Fibroblast of lung (primary cell): ENCODE measurements at regions not wholly inside any gene's neighbourhood (a gene's known extent, or its start where the extent isn't known, plus 50 kb on each side); places are given as distances from the start of the nearest gene placed in this dataset.
"Not testable (repeated sequence)": the region's sequence is repeated elsewhere in the genome, so short reads cannot be mapped to it uniquely, and the experiment has no call there.

ENCODE experiments used
- DNase-seq, 2 donors: peaks; one replicate each; pipeline versions ENCODE4 v3.0.0 to v3.0.0-alpha.2; 2010; ENCODE audit warnings: low read depth in 2 of 2
- H2AFZ ChIP-seq: 2 replicates; pipeline ENCODE4 v1.5.1; 2012; ENCODE audit warnings: low read length, control low read depth, inconsistent platforms
- H3K27ac ChIP-seq: 2 replicates; pipeline ENCODE4 v1.5.1; 2011; ENCODE audit warnings: low read length, control low read depth; ENCODE audit not compliant: insufficient read depth
- H3K27me3 ChIP-seq: 2 replicates; pipeline ENCODE4 v1.5.1; 2011; ENCODE audit warnings: mild to moderate bottlenecking, low read length; ENCODE audit not compliant: control insufficient read depth, insufficient read depth
- H3K36me3 ChIP-seq: 2 replicates; pipeline ENCODE4 v1.5.1; 2011; ENCODE audit warnings: low read length; ENCODE audit not compliant: control insufficient read depth, insufficient read depth
- H3K4me1 ChIP-seq: 2 replicates; pipeline ENCODE4 v1.5.1; 2011; ENCODE audit warnings: low read length; ENCODE audit not compliant: control insufficient read depth, insufficient read depth; ENCODE audit errors: extremely low read depth
- H3K4me2 ChIP-seq: 2 replicates; pipeline ENCODE4 v1.5.1; 2011; ENCODE audit warnings: low read length, control low read depth; ENCODE audit not compliant: insufficient read depth; ENCODE audit errors: extremely low read depth
- H3K4me3 ChIP-seq, 4 experiments: fragments of 200-600 bp in 1 of 4; sonication (generic) in 1 of 4; replicated peaks in 1 of 4; 2 replicates each; pipeline ENCODE4 v1.5.1; 2011 to 2016; ENCODE audit warnings: low read length in 4 of 4, low read depth in 3 of 4, mild to moderate bottlenecking in 3 of 4, control low read depth in 2 of 4, inconsistent platforms in 1 of 4, mixed read lengths in 1 of 4; ENCODE audit not compliant: insufficient read depth in 1 of 4; ENCODE audit errors: control extremely low read depth in 1 of 4
- H3K79me2 ChIP-seq: 2 replicates; pipeline ENCODE4 v1.5.1; 2012; ENCODE audit warnings: mild to moderate bottlenecking, low read length, inconsistent platforms; ENCODE audit not compliant: control insufficient read depth, insufficient read depth
- H3K9ac ChIP-seq: 2 replicates; pipeline ENCODE4 v1.5.1; 2011; ENCODE audit warnings: mild to moderate bottlenecking, low read length, control low read depth; ENCODE audit not compliant: insufficient read depth
- H3K9me3 ChIP-seq: 2 replicates; pipeline ENCODE4 v1.5.1; 2012; ENCODE audit warnings: low read depth, low read length; ENCODE audit not compliant: control insufficient read depth, insufficient read depth
- H4K20me1 ChIP-seq: 2 replicates; pipeline ENCODE4 v1.5.1; 2011; ENCODE audit warnings: low read length; ENCODE audit not compliant: control insufficient read depth, insufficient read depth; ENCODE audit errors: extremely low read depth
- EZH2 ChIP-seq: IDR thresholded peaks from 2 replicates; pipeline ENCODE4 v1.5.1; 2012; ENCODE audit warnings: low read length, control low read depth, mild to moderate bottlenecking; ENCODE audit errors: missing control alignments
- TF ChIP-seq, protein P1 (sequence below), 2 donors: IDR thresholded peaks in 1 of 2; conservative IDR thresholded peaks in 1 of 2; 1 replicate in 1 of 2; 2 replicates in 1 of 2; pipeline ENCODE4 v1.5.1; 2011 to 2012; ENCODE audit warnings: low read length in 2 of 2, control low read depth in 1 of 2, inconsistent platforms in 1 of 2, low read depth in 1 of 2, mild to moderate bottlenecking in 1 of 2

- peak overlapping the region; percentile 85 for H3K4me2 ChIP-seq
- H3K9me3 ChIP-seq = no peaks in the 10 kb centered on the region
- H3K9ac ChIP-seq = no peak overlapping the region
- DNase-seq = peak in 1 of 2 donors; percentile 34
- no peaks in the 10 kb centered on the region for H3K27me3 ChIP-seq
- no peaks in the 10 kb centered on the region for H3K79me2 ChIP-seq
- H2AFZ ChIP-seq = no peak overlapping the region
- no peaks in the 10 kb centered on the region for H3K4me1 ChIP-seq
- TF ChIP-seq, protein P1, sequence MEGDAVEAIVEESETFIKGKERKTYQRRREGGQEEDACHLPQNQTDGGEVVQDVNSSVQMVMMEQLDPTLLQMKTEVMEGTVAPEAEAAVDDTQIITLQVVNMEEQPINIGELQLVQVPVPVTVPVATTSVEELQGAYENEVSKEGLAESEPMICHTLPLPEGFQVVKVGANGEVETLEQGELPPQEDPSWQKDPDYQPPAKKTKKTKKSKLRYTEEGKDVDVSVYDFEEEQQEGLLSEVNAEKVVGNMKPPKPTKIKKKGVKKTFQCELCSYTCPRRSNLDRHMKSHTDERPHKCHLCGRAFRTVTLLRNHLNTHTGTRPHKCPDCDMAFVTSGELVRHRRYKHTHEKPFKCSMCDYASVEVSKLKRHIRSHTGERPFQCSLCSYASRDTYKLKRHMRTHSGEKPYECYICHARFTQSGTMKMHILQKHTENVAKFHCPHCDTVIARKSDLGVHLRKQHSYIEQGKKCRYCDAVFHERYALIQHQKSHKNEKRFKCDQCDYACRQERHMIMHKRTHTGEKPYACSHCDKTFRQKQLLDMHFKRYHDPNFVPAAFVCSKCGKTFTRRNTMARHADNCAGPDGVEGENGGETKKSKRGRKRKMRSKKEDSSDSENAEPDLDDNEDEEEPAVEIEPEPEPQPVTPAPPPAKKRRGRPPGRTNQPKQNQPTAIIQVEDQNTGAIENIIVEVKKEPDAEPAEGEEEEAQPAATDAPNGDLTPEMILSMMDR (conservative IDR thresholded peaks at IDR 0.05 in 1 of 2, IDR thresholded peaks at IDR 0.05 in 1 of 2; ENCODE audit: low read depth in 1 of 2, low read length in 2 of 2) = no peak
- no peak for TF ChIP-seq EZH2
- H3K27ac ChIP-seq = no peak overlapping the region
- no peaks in the 10 kb centered on the region for H3K36me3 ChIP-seq
- H3K4me3 ChIP-seq = peak overlapping the region in 1 of 4 experiments; percentile 6
- no peaks in the 10 kb centered on the region for H4K20me1 ChIP-seq
Measured at GRCh38 chr1:192905049-192905448, 96.2 kb downstream of the RGS2 start.

DNA sequence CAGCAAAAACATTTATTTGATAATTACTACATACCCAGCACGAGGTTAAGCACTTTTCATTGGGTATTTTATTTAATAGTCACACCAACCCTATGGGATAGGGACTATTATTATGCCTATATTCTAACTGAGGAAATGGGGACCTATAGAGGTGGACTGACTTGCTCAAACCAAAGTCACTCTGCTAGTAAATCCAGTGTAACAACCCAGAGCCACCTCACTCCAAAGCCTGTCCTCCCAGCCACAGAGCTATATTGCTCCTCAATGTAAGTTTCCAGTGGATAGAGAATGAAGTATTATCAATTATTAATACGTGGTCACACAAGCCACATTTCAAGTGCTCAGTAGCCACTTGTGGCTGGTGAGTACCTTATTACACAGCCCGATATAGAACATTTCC is 97.5 kb downstream of the RGS2 start:
- Histone ChIP-seq H3K27ac (no peak overlapping the region), H3K9ac (no peak overlapping the region), H3K4me3 (no peak overlapping the region), H3K4me2 (no peak overlapping the region), H3K4me1 (no peaks in the 10 kb centered on the region), H3K27me3 (no peaks in the 10 kb centered on the region), H3K36me3 (no peaks in the 10 kb centered on the region), H3K9me3 (no peaks in the 10 kb centered on the region), H2AFZ (no peak overlapping the region), H4K20me1 (no peaks in the 10 kb centered on the region), H3K79me2 (no peaks in the 10 kb centered on the region)
- no peak for DNase-seq
- TF ChIP-seq, protein P1 (conservative IDR thresholded peaks at IDR 0.05 in 1 of 2, IDR thresholded peaks at IDR 0.05 in 1 of 2; ENCODE audit: low read depth in 1 of 2, low read length in 2 of 2) = no peak
- no peak for TF ChIP-seq EZH2

GRCh38 chr1:192907545-192908243 is 98.9 kb downstream of the RGS2 start:
- no peak overlapping the region for H3K4me2 ChIP-seq

DNA sequence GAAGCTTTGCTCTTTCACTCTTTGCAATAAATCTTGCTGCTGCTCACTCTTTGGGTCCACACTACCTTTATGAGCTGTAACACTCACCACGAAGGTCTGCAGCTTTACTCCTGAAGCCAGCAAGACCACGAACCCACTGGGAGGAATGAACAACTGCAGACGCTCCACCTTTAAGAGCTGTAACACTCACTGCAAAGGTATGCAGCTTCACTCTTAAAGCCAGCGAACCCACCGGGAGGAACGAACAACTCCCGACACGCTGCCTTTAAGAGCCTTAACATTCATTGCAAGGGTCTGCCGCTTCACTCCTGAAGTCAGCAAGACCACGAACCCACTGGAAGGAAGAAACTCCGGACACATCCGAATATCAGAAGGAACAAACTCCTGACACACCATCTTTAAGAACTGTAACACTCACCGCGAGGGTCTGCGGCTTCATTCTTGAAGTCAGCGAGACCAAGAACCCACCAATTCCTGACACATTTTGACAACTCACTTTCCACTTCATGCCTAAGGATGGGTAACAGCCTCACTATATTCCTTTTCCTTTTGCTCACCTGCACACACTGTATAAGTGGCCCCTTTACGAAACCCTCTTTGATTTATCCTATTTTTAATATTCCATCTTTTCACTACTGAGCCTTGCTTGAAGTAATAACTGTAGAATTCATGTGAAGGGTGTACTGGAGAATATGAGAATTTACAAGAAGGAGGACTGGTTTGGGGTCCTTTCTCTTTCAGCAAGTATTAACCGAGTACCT is 103.2 kb downstream of the RGS2 start:
- H3K9ac ChIP-seq, H3K79me2 ChIP-seq, H3K4me3 ChIP-seq, H2AFZ ChIP-seq, H3K4me2 ChIP-seq, H3K9me3 ChIP-seq, H3K36me3 ChIP-seq, H3K27ac ChIP-seq, H3K27me3 ChIP-seq, H4K20me1 ChIP-seq, H3K4me1 ChIP-seq: not testable (repeated sequence)
- DNase-seq = peak in 1 of 2 donors; percentile 31

More at GRCh38 chr1:192907545-192908243, 98.9 kb downstream of the RGS2 start:
- Histone ChIP-seq H3K9me3 (no peaks in the 10 kb centered on the region), H3K9ac (no peak overlapping the region), H2AFZ (no peak overlapping the region), H3K4me3 (no peak overlapping the region), H4K20me1 (no peaks in the 10 kb centered on the region), H3K27ac (no peak overlapping the region), H3K36me3 (no peaks in the 10 kb centered on the region), H3K4me1 (no peaks in the 10 kb centered on the region), H3K79me2 (no peaks in the 10 kb centered on the region), H3K27me3 (no peaks in the 10 kb centered on the region)
- TF ChIP-seq, protein P1 (conservative IDR thresholded peaks at IDR 0.05 in 1 of 2, IDR thresholded peaks at IDR 0.05 in 1 of 2; ENCODE audit: low read depth in 1 of 2, low read length in 2 of 2) = no peak
- TF ChIP-seq EZH2 = no peak
- peak; percentile 46 to 64 for DNase-seq
